Stimulated activated CD4-positive, alpha-beta T cell treated with anti-CD3 and anti-CD28 coated beads, Interleukin-12 subunit alpha, Interleukin-12 subunit beta, amount 100 ng/mL, for 4 hours (primary cell): ENCODE measurements at regions not wholly inside any gene's neighbourhood (a gene's known extent, or its start where the extent isn't known, plus 50 kb on each side); places are given as distances from the start of the nearest gene placed in this dataset.

Experiments
- DNase-seq: peaks from one replicate; pipeline ENCODE4 v3.0.0-alpha.2; 2020

GRCh38 chr11:87401653-87402052 lies 363.9 kb downstream of the TMEM135 start:
- DNase-seq: no peak

- DNase-seq: no peak
Measured at GRCh38 chr11:87399341-87399740, 361.6 kb downstream of the TMEM135 start.

- no peak for DNase-seq
Measured at GRCh38 chr11:87398931-87399330, 361.2 kb downstream of the TMEM135 start.

- DNase-seq: no peak
Measured at GRCh38 chr11:87397011-87397865, 359.5 kb downstream of the TMEM135 start.

- DNase-seq: no peak
Measured at GRCh38 chr11:87394924-87395323, 357.2 kb downstream of the TMEM135 start.

- no peak for DNase-seq
Measured at GRCh38 chr11:87392665-87393064, 354.9 kb downstream of the TMEM135 start.

GRCh38 chr11:87391496-87391895 lies 353.8 kb downstream of the TMEM135 start:
- DNase-seq: no peak

- DNase-seq: no peak
Measured at GRCh38 chr11:87384078-87384729, 346.5 kb downstream of the TMEM135 start.

GRCh38 chr11:87374038-87374807 lies 336.5 kb downstream of the TMEM135 start:
- no peak for DNase-seq
